ENCODE measurements at regions not wholly inside any gene's neighbourhood (a gene's known extent, or its start where the extent isn't known, plus 50 kb on each side); places are given as distances from the start of the nearest gene placed in this dataset.

DNA sequence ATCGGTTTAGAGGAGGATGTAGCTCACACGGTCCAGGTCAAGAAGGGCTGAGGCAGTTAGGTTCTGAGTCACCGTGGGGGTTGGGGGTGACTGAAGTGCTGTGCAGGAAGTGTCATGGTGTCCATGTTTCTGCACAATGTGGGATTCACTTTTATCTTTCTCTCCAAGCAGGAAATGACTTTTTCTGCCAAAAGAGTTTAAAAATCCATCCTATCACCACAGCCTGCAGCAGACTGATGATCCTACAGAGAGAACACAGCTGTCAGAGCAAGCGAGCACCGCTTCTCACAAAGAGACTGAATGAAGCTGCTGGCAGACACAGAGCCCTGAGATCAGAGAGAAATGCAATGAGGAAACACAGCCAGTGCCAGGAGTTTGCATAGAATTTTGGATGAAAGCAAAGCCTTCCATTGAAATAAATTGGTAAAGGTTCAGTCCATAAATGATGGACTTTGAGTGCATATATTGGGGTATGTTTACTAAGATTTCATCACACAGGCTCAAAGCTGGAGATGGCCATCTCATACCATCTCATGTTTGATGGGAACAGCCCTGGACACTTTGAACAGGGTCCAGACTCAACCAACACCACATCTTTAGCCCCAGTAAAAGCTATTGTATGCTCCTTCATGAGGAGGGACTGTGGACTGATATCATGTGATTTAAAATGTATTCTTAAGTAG is 213.9 kb upstream of the FBXL7 start:
- TF ChIP-seq GATA2 (IDR thresholded peaks at IDR 0.05; ENCODE audit: low read depth, low read length) (no peak), GATA3 (IDR thresholded peaks at IDR 0.05; ENCODE audit: low read depth, low read length) (no peak)
